ENCODE measurements at regions not wholly inside any gene's neighbourhood (a gene's known extent, or its start where the extent isn't known, plus 50 kb on each side); places are given as distances from the start of the nearest gene placed in this dataset.

GRCh38 chr21:15121655-15122120 lies 56.9 kb upstream of the NRIP1 start (continued):
- TF ChIP-seq ZGPAT (CRISPR knock-in tag; IDR thresholded peaks at IDR 0.05) (peak; percentile 55; the same call in 1 of the 2 replicates), ISL2 (CRISPR knock-in tag; IDR thresholded peaks at IDR 0.05) (peak; percentile 65; the same call in 1 of the 2 replicates), FOXJ3 (CRISPR knock-in tag; IDR thresholded peaks at IDR 0.05; ENCODE audit: borderline replicate concordance) (no peak), HMGXB4 (CRISPR knock-in tag; IDR thresholded peaks at IDR 0.05; ENCODE audit: borderline replicate concordance in 1 of 2, low read depth in 1 of 2) (0 out of 4 replicates have a peak, but pooled peaks of 1 of the 2 experiments have one; percentile 11), HOXA7 (CRISPR knock-in tag; IDR thresholded peaks at IDR 0.05) (no peak), NFYB (CRISPR knock-in tag; IDR thresholded peaks at IDR 0.05) (no peak), ZNF574 (CRISPR knock-in tag; IDR thresholded peaks at IDR 0.05) (peak; percentile 32; the same call in 1 of the 2 replicates), PHF8 (CRISPR knock-in tag; IDR thresholded peaks at IDR 0.05) (0 out of 2 replicates have a peak, but pooled peaks have one; percentile 15), NRL (CRISPR knock-in tag; IDR thresholded peaks at IDR 0.05; ENCODE audit: borderline replicate concordance) (no peak), ZMYM4 (CRISPR knock-in tag; IDR thresholded peaks at IDR 0.05) (0 out of 2 replicates have a peak, but pooled peaks have one; percentile 34), ZXDC (CRISPR knock-in tag; IDR thresholded peaks at IDR 0.05) (no peak), FOSL1 (CRISPR knock-in tag; IDR thresholded peaks at IDR 0.05; ENCODE audit: borderline replicate concordance) (peak; percentile 80), ZNF136 (CRISPR knock-in tag; IDR thresholded peaks at IDR 0.05; ENCODE audit: low read depth) (no peak)
